ENCODE measurements at regions not wholly inside any gene's neighbourhood (a gene's known extent, or its start where the extent isn't known, plus 50 kb on each side); places are given as distances from the start of the nearest gene placed in this dataset.
A peak's percentile ranks its signal among the peaks of the same experiment; 100 is the strongest.

DNA sequence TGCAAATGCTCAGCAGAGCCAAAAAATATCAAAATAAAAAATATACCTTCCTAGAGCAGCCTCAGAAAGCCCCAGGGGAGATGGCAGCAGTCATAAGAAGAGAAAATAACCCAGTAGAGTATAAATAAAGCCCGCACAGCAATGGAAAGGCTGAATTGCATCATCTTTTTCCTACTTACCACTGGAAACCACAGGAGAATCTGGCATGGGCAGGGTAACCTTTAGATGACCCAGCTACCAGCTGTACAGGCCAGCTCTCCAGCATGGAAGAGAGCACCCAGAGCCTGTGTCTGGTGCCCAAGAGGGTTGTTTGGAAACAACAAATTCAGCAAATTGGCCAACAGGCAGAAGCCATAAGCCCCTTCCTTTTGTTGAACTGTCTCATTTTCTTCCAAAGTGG is 253.1 kb downstream of the OMA1 start:
- no peaks in the 10 kb centered on the region for H3K4me1 ChIP-seq
- DNase-seq (peak in 2 of 3 donors; percentile 60 to 63), ATAC-seq (peak; percentile 71 to 97 (median 92))
- H3K9me3 ChIP-seq = no peaks in the 10 kb centered on the region
- WGBS (ENCODE audit: insufficient coverage, low coverage, low lambda C conversion rate, missing lambda C conversion rate) = 11% methylated on average over 1 of the region's 1 CpG
- TF ChIP-seq CTCF (IDR thresholded peaks at IDR 0.05) = no peak
- TF ChIP-seq POLR2A (IDR thresholded peaks at IDR 0.05) = no peak
- H3K27ac ChIP-seq = no peak overlapping the region
- H3K36me3 ChIP-seq = no peaks in the 10 kb centered on the region
- intact Hi-C loops (cut with DNase I) = no loop called here
- H3K4me3 ChIP-seq = no peak overlapping the region
- no peaks in the 10 kb centered on the region for H3K27me3 ChIP-seq

GRCh38 chr1:58290685-58291372 is 255.7 kb downstream of the OMA1 start:
- no peaks in the 10 kb centered on the region for H3K9me3 ChIP-seq
- no peak overlapping the region for H3K4me3 ChIP-seq
- intact Hi-C loops (cut with DNase I) = no loop called here
- no peak for DNase-seq
- no peak for TF ChIP-seq POLR2A (IDR thresholded peaks at IDR 0.05)
- TF ChIP-seq CTCF (IDR thresholded peaks at IDR 0.05) = no peak
- H3K27ac ChIP-seq = no peak overlapping the region
- H3K36me3 ChIP-seq = no peaks in the 10 kb centered on the region
- no peaks in the 10 kb centered on the region for H3K4me1 ChIP-seq
- peak in 2 of 4 donors; percentile 54 to 65 for ATAC-seq
- WGBS (ENCODE audit: insufficient coverage, low coverage, low lambda C conversion rate, missing lambda C conversion rate) = 49% methylated on average over 6 of the region's 6 CpGs
- H3K27me3 ChIP-seq = no peaks in the 10 kb centered on the region

GRCh38 chr1:58288624-58289142 is 257.8 kb downstream of the OMA1 start:
- no peaks in the 10 kb centered on the region for H3K27me3 ChIP-seq
- no peak overlapping the region for H3K27ac ChIP-seq
- 79% methylated on average over 2 of the region's 2 CpGs for WGBS (ENCODE audit: insufficient coverage, low coverage, low lambda C conversion rate, missing lambda C conversion rate)
- ATAC-seq (no peak), DNase-seq (no peak)
- no peaks in the 10 kb centered on the region for H3K9me3 ChIP-seq
- H3K4me1 ChIP-seq = peaks cover 0 to 9% (median 4%) of the 10 kb centered on the region in 4 donors
- intact Hi-C loops (cut with DNase I) = no loop called here
- TF ChIP-seq CTCF (IDR thresholded peaks at IDR 0.05) (no peak), POLR2A (IDR thresholded peaks at IDR 0.05) (no peak)
- H3K4me3 ChIP-seq = no peak overlapping the region
- H3K36me3 ChIP-seq = no peaks in the 10 kb centered on the region

- Histone ChIP-seq H3K4me1 (peaks cover 0 to 15% (median 7%) of the 10 kb centered on the region in 4 donors), H3K36me3 (no peaks in the 10 kb centered on the region), H3K27ac (no peak overlapping the region), H3K27me3 (no peaks in the 10 kb centered on the region), H3K9me3 (no peaks in the 10 kb centered on the region), H3K4me3 (no peak overlapping the region)
- 94% methylated on average over 2 of the region's 2 CpGs for WGBS (ENCODE audit: insufficient coverage, low coverage, low lambda C conversion rate, missing lambda C conversion rate)
- intact Hi-C loops (cut with DNase I) = no loop called here
- DNase-seq = no peak
- no peak for TF ChIP-seq CTCF (IDR thresholded peaks at IDR 0.05)
- no peak for TF ChIP-seq POLR2A (IDR thresholded peaks at IDR 0.05)
- ATAC-seq = no peak
Measured at GRCh38 chr1:58287894-58288623, 258.5 kb downstream of the OMA1 start.
